C4-2B (cell line): ENCODE measurements at regions not wholly inside any gene's neighbourhood (a gene's known extent, or its start where the extent isn't known, plus 50 kb on each side); places are given as distances from the start of the nearest gene placed in this dataset.

Source experiments
- CTCF ChIP-seq: fragments of 450-650 bp; conservative IDR thresholded peaks from 2 replicates; pipeline ENCODE4 v1.5.1; 2017; ENCODE audit warnings: mild to moderate bottlenecking
- ZFX ChIP-seq: fragments of 450-650 bp; IDR thresholded peaks from 2 replicates; pipeline ENCODE4 v1.6.1; 2017

GRCh38 chr2:195326537-195326936 lies 330.5 kb upstream of the SLC39A10 start:
- TF ChIP-seq CTCF, result no peak
- no peak for TF ChIP-seq ZFX
